HCT116 (cell line): ENCODE measurements at regions not wholly inside any gene's neighbourhood (a gene's known extent, or its start where the extent isn't known, plus 50 kb on each side); places are given as distances from the start of the nearest gene placed in this dataset.

Experiments
- ATAC-seq: fragments of 200-7000 bp; cut with Tn5 transposase; 2 replicates; pipeline ENCODE4 v1.9.1; 2020; ENCODE audit warnings: mild to moderate bottlenecking, moderate library complexity
- BruUV-seq: library from RNA; stranded (reverse); fragments of 400-500 nt; replicated peaks from 2 replicates; lab custom pipeline; 2021; lab: Mats Ljungman, UMichigan
- CTCF ChIA-PET: fragments of 300-600 bp; sonication (Branson Sonifier 250); formaldehyde crosslinking; loops from one replicate; lab custom pipeline; 2021; ENCODE audit warnings: antibody characterized with exemption; lab: Charles Lee
- POLR2A ChIA-PET: fragments of 300-600, 350-600 bp; sonication (Branson Sonifier 250); formaldehyde crosslinking; loops from one replicate; lab custom pipeline; 2021; ENCODE audit warnings: antibody characterized with exemption; lab: Charles Lee
- RAD21 ChIA-PET, 2 experiments: fragments of 300-600 bp; sonication (Branson Sonifier 250); formaldehyde crosslinking; loops; one replicate each; lab custom pipeline; 2023; ENCODE audit warnings: low total read pairs in 2 of 2; ENCODE audit not compliant: uncharacterized antibody in 2 of 2, unreplicated experiment in 2 of 2, low non-redundant PET in 1 of 2; lab: Charles Lee
- DNase-seq: peaks from one replicate; pipeline ENCODE4 v3.0.0-alpha.2; 2010; ENCODE audit warnings: low read depth, low spot score
- H2AFZ ChIP-seq: fragments of 200-600 bp; shearing (Covaris generic), sonication (generic); 2 replicates; pipeline ENCODE4 v1.6.1; 2017; ENCODE audit warnings: low read depth, mixed run types, mixed read lengths, antibody characterized with exemption, low read length; ENCODE audit not compliant: poor library complexity, severe bottlenecking
- H3K27ac ChIP-seq: 2 replicates; pipeline ENCODE4 v1.5.1; 2012; ENCODE audit warnings: low read depth, low read length
- H3K27me3 ChIP-seq: fragments of 200-600 bp; sonication (generic); 2 replicates; pipeline ENCODE4 v1.6.1; 2016; ENCODE audit warnings: mixed run types, low read length, mixed read lengths; ENCODE audit not compliant: insufficient read depth
- H3K36me3 ChIP-seq, 2 experiments: fragments of 200-500 bp in 1 of 2; fragments of 200-600 bp in 1 of 2; sonication (Bioruptor generic) in 1 of 2; sonication (generic) in 1 of 2; 2 replicates each; pipeline versions ENCODE4 v1.5.1 to v1.6.1; 2014 to 2016; ENCODE audit warnings: low read length in 2 of 2, inconsistent platforms in 1 of 2, mixed read lengths in 1 of 2, mixed run types in 1 of 2; ENCODE audit not compliant: insufficient read depth in 2 of 2, control insufficient read depth in 1 of 2
- H3K4me1 ChIP-seq, 2 experiments: fragments of 200-600 bp in 1 of 2; sonication (generic) in 1 of 2; 2 replicates each; pipeline versions ENCODE4 v1.5.1 to v1.6.1; 2012 to 2017; ENCODE audit warnings: low read length in 2 of 2, inconsistent platforms in 1 of 2, mild to moderate bottlenecking in 1 of 2, mixed read lengths in 1 of 2, mixed run types in 1 of 2, moderate library complexity in 1 of 2; ENCODE audit not compliant: insufficient read depth in 2 of 2, control insufficient read depth in 1 of 2
- H3K4me2 ChIP-seq: fragments of 200-600 bp; sonication (generic); 2 replicates; pipeline ENCODE4 v1.6.1; 2017; ENCODE audit warnings: mixed run types, low read length, mixed read lengths
- H3K4me3 ChIP-seq, 2 experiments: fragments of 200-600 bp in 1 of 2; sonication (generic) in 1 of 2; replicated peaks in 1 of 2; 2 replicates each; pipeline ENCODE4 v1.5.1; 2011 to 2016; ENCODE audit warnings: low read length in 2 of 2, control low read depth in 1 of 2, low read depth in 1 of 2, mild to moderate bottlenecking in 1 of 2, mixed read lengths in 1 of 2, mixed run types in 1 of 2
- H3K79me2 ChIP-seq: fragments of 200-600 bp; sonication (generic); 2 replicates; pipeline ENCODE4 v1.6.1; 2017; ENCODE audit warnings: mild to moderate bottlenecking, mixed run types, low read length, moderate library complexity, mixed read lengths; ENCODE audit not compliant: insufficient read depth
- H3K9ac ChIP-seq: fragments of 200-600 bp; sonication (generic); 2 replicates; pipeline ENCODE4 v1.6.1; 2016; ENCODE audit warnings: low read length, mixed read lengths
- H3K9me2 ChIP-seq: fragments of 200-600 bp; sonication (generic), shearing (Covaris generic); 2 replicates; pipeline ENCODE4 v1.6.1; 2017; ENCODE audit warnings: mixed run types, mild to moderate bottlenecking, moderate library complexity; ENCODE audit not compliant: insufficient read depth
- H3K9me3 ChIP-seq, 2 experiments: fragments of 200-500 bp in 1 of 2; fragments of 200-600 bp in 1 of 2; sonication (Bioruptor generic) in 1 of 2; sonication (generic) in 1 of 2; 2 replicates each; pipeline ENCODE4 v1.6.1; 2014 to 2017; ENCODE audit warnings: low read length in 2 of 2, mixed read lengths in 2 of 2, inconsistent platforms in 1 of 2, low read depth in 1 of 2, mild to moderate bottlenecking in 1 of 2, mixed run types in 1 of 2, moderate library complexity in 1 of 2; ENCODE audit not compliant: control insufficient read depth in 1 of 2, insufficient read depth in 1 of 2
- H4K20me1 ChIP-seq: fragments of 200-600 bp; sonication (generic), shearing (Covaris generic); 2 replicates; pipeline ENCODE4 v1.6.1; 2017; ENCODE audit warnings: mixed run types, mild to moderate bottlenecking, moderate library complexity; ENCODE audit not compliant: insufficient read depth
- ATF3 ChIP-seq: IDR thresholded peaks from 2 replicates; pipeline ENCODE4 v1.6.1; 2012
- CTCF ChIP-seq, 3 experiments: fragments of 200-600 bp in 1 of 3; sonication (generic) in 1 of 3; IDR thresholded peaks in 2 of 3; conservative IDR thresholded peaks in 1 of 3; 2 replicates each; pipeline ENCODE4 v1.5.1; 2012 to 2017; ENCODE audit warnings: low read depth in 2 of 3, low read length in 2 of 3, antibody characterized with exemption in 1 of 3, borderline replicate concordance in 1 of 3, control low read depth in 1 of 3, mild to moderate bottlenecking in 1 of 3, mixed read lengths in 1 of 3, mixed run types in 1 of 3, moderate library complexity in 1 of 3; ENCODE audit not compliant: insufficient read depth in 1 of 3
- EGR1 ChIP-seq: IDR thresholded peaks from 2 replicates; pipeline ENCODE4 v1.6.1; 2012; ENCODE audit warnings: low read depth
- EZH2 ChIP-seq: fragments of 200-600 bp; sonication (generic); IDR thresholded peaks from 2 replicates; pipeline ENCODE4 v1.6.1; 2017; ENCODE audit warnings: antibody characterized with exemption, mixed run types
- EZH2phosphoT487 ChIP-seq: fragments of 200-600 bp; IDR thresholded peaks from 2 replicates; pipeline ENCODE4 v1.6.1; 2018; ENCODE audit warnings: antibody characterized with exemption, borderline replicate concordance
- FOSL1 ChIP-seq: IDR thresholded peaks from 2 replicates; pipeline ENCODE4 v1.6.1; 2012; ENCODE audit warnings: low read depth
- MAX ChIP-seq: IDR thresholded peaks from 2 replicates; pipeline ENCODE4 v1.6.1; 2012
- POLR2A ChIP-seq: IDR thresholded peaks from 2 replicates; pipeline ENCODE4 v1.7.0; 2011; ENCODE audit warnings: borderline replicate concordance; ENCODE audit not compliant: insufficient read depth, insufficient read length; ENCODE audit errors: extremely low read depth
- POLR2AphosphoS5 ChIP-seq: IDR thresholded peaks from 2 replicates; pipeline ENCODE4 v1.6.1; 2011; ENCODE audit warnings: mild to moderate bottlenecking, low read depth, low read length, moderate library complexity
- RAD21 ChIP-seq: IDR thresholded peaks from 2 replicates; pipeline ENCODE4 v1.6.1; 2012; ENCODE audit warnings: low read depth, mild to moderate bottlenecking
- REST ChIP-seq: IDR thresholded peaks from 2 replicates; pipeline ENCODE4 v1.6.1; 2012; ENCODE audit warnings: low read depth
- SP1 ChIP-seq: IDR thresholded peaks from 2 replicates; pipeline ENCODE4 v1.6.1; 2012; ENCODE audit warnings: low read depth
- SRF ChIP-seq: IDR thresholded peaks from 2 replicates; pipeline ENCODE4 v1.6.1; 2012; ENCODE audit warnings: low read depth
- YY1 ChIP-seq: IDR thresholded peaks from 2 replicates; pipeline ENCODE4 v1.6.1; 2011; ENCODE audit warnings: low read length, low read depth, moderate library complexity, mild to moderate bottlenecking; ENCODE audit not compliant: insufficient replicate concordance; ENCODE audit errors: extremely low read depth
- ZFX ChIP-seq: fragments of 450-650 bp; IDR thresholded peaks from 2 replicates; pipeline ENCODE4 v1.6.1; 2017
- intact Hi-C: fragments of 100-400 bp; cut with micrococcal nuclease; formaldehyde crosslinking; loops from 2 replicates; pipeline ENCODE4 v1.10.0; 2022

- Histone ChIP-seq H3K9ac (no peak overlapping the region), H3K9me2 (no peaks in the 10 kb centered on the region), H3K4me1 (no peaks in the 10 kb centered on the region), H3K36me3 (no peaks in the 10 kb centered on the region), H3K9me3 (peaks cover 9 to 17% of the 10 kb centered on the region in 2 experiments; a peak in 1 of 4 replicates), H3K27ac (no peak overlapping the region), H3K79me2 (no peaks in the 10 kb centered on the region), H3K27me3 (no peaks in the 10 kb centered on the region), H3K4me3 (no peak overlapping the region), H4K20me1 (no peaks in the 10 kb centered on the region), H3K4me2 (no peak overlapping the region), H2AFZ (no peak overlapping the region)
- ChIA-PET RAD21 (no interaction called here), POLR2A (no interaction called here), CTCF (no interaction called here)
- DNase-seq (no peak), ATAC-seq (no peak)
- no TSS peak for BruUV-seq
- intact Hi-C loops: no loop called here
- TF ChIP-seq EGR1 (no peak), EZH2 (no peak), REST (no peak), CTCF (IDR thresholded peaks at IDR 0.05 in 2 of 3, conservative IDR thresholded peaks at IDR 0.05 in 1 of 3; ENCODE audit: borderline replicate concordance in 1 of 3, insufficient read depth in 1 of 3, low read depth in 2 of 3, low read length in 2 of 3) (no peak), SP1 (no peak), RAD21 (no peak), SRF (no peak), FOSL1 (no peak), ATF3 (no peak), MAX (no peak), POLR2A (no peak), ZFX (no peak), POLR2AphosphoS5 (no peak), YY1 (no peak), EZH2phosphoT487 (no peak)
Observed at GRCh38 chr4:58760100-58760499, 1649.9 kb upstream of the IGFBP7 start.
